ENCODE measurements at regions not wholly inside any gene's neighbourhood (a gene's known extent, or its start where the extent isn't known, plus 50 kb on each side); places are given as distances from the start of the nearest gene placed in this dataset.
"Not testable (repeated sequence)": the region's sequence is repeated elsewhere in the genome, so short reads cannot be mapped to it uniquely, and the experiment has no call there.

DNA sequence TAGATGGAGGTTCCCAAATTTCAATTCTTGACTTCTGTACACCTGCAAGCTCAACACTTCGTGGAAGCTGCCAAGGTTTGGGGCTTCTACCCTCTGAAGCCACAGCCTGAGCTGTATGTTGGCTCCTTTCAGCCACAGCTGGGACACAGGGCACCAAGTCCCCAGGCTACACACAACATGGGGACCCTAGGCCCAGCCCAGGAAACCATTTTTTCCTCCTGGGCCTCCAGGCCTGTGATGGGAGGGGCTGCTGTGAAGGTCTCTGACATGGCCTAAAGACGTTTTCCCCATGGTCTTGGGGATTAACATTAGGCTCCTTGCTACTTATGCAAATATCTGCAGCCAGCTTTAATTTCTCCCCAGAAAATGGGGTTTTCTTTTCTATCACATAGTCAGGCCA, 97.7 kb downstream of the GPRASP3 start:
- peak; percentile 21 for TF ChIP-seq ZFP36 (IDR thresholded peaks at IDR 0.05; ENCODE audit: borderline replicate concordance, low read depth, low read length, partially characterized antibody)
- H3K79me2 ChIP-seq (ENCODE audit: insufficient read depth, low read length); H3K27me3 ChIP-seq (ENCODE audit: control insufficient read depth in 1 of 2, insufficient read depth in 2 of 2, low read length in 2 of 2); H3K36me3 ChIP-seq (replicated peaks in 1 of 2; ENCODE audit: control insufficient read depth in 1 of 2, insufficient read depth in 2 of 2, low read length in 2 of 2); H3K4me1 ChIP-seq (ENCODE audit: insufficient read depth, low read length); BruUV-seq (replicated peaks); CTCF ChIA-PET (ENCODE audit: low intra/inter-chr PET ratio, low total read pairs); ATAC-seq; H3K9ac ChIP-seq (ENCODE audit: insufficient read depth, low read depth, low read length); POLR2A ChIA-PET; H3K27ac ChIP-seq (ENCODE audit: extremely low read length, insufficient read depth, low read length); H3K4me3 ChIP-seq (replicated peaks in 1 of 3; ENCODE audit: insufficient read depth in 1 of 3, low read depth in 2 of 3, low read length in 3 of 3); FAIRE-seq; H3K4me2 ChIP-seq (ENCODE audit: low read depth, low read length); H2AFZ ChIP-seq (ENCODE audit: low read length); H3K9me3 ChIP-seq (ENCODE audit: low read length); in situ Hi-C loops (cut with HindIII; ENCODE audit: extremely low pct_ligation_motif_present, low pct_unique_long_range_greater_than_20kb); intact Hi-C loops (cut with micrococcal nuclease; ENCODE audit: unreplicated experiment); DNase-seq (ENCODE audit: low spot score); H4K20me1 ChIP-seq (ENCODE audit: insufficient read depth, low read length): not testable (repeated sequence)
- no CpG with 5 or more reads among the region's 2 CpGs for WGBS (ENCODE audit: low lambda C conversion rate)

DNA sequence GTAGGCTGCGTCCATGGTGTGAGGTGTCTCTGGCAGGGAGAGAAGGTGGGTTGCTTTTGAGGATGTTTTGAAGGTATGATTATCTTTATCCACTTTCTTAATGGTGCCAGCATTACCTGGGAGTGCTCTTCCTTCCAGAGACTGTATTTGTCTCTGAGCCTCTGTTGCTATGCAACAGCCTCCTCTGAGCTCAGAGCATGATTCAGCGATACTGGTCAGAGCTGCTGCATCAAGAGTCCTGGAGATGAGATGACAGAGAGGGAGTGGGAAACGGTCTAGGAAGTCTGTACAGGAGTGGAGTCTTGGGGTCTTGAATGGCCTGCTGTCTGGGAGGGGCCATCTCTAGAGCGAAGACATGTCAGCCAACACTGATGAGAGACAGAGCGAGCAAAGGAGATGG, 104.4 kb upstream of the RAB40AL start:
- Histone ChIP-seq H3K79me2 (ENCODE audit: insufficient read depth, low read length) (no peaks in the 10 kb centered on the region), H3K36me3 (replicated peaks in 1 of 2; ENCODE audit: control insufficient read depth in 1 of 2, insufficient read depth in 2 of 2, low read length in 2 of 2) (no peaks in the 10 kb centered on the region), H3K9me3 (ENCODE audit: low read length) (no peaks in the 10 kb centered on the region), H3K9ac (ENCODE audit: insufficient read depth, low read depth, low read length) (no peak overlapping the region), H2AFZ (ENCODE audit: low read length) (no peak overlapping the region), H3K4me2 (ENCODE audit: low read depth, low read length) (no peak overlapping the region), H3K4me1 (ENCODE audit: insufficient read depth, low read length) (no peaks in the 10 kb centered on the region), H3K27me3 (ENCODE audit: control insufficient read depth in 1 of 2, insufficient read depth in 2 of 2, low read length in 2 of 2) (no peaks in the 10 kb centered on the region), H3K27ac (ENCODE audit: extremely low read length, insufficient read depth, low read length) (no peak overlapping the region), H3K4me3 (replicated peaks in 1 of 3; ENCODE audit: insufficient read depth in 1 of 3, low read depth in 2 of 3, low read length in 3 of 3) (no peak overlapping the region), H4K20me1 (ENCODE audit: insufficient read depth, low read length) (no peaks in the 10 kb centered on the region)
- DNase-seq (ENCODE audit: low spot score): no peak
- CTCF ChIA-PET (ENCODE audit: low intra/inter-chr PET ratio, low total read pairs): no interaction called here
- WGBS (ENCODE audit: low lambda C conversion rate): 94% methylated on average over 2 of the region's 5 CpGs
- peak; percentile 23 for FAIRE-seq
- no peak for ATAC-seq
- no TSS peak for BruUV-seq (replicated peaks)
- in situ Hi-C loops (cut with HindIII; ENCODE audit: extremely low pct_ligation_motif_present, low pct_unique_long_range_greater_than_20kb) (no loop called here), intact Hi-C loops (cut with micrococcal nuclease; ENCODE audit: unreplicated experiment) (no loop called here)
- POLR2A ChIA-PET: no interaction called here
- TF ChIP-seq SMYD3 (CRISPR knock-in tag; IDR thresholded peaks at IDR 0.05): no peak
- no peak for TF ChIP-seq ZNF124 (CRISPR knock-in tag; IDR thresholded peaks at IDR 0.05)
- no peak for TF ChIP-seq ZNF891 (CRISPR knock-in tag; IDR thresholded peaks at IDR 0.05)
- no peak for TF ChIP-seq ZNF614 (CRISPR knock-in tag; IDR thresholded peaks at IDR 0.05; ENCODE audit: borderline replicate concordance)
- TF ChIP-seq, protein P1, sequence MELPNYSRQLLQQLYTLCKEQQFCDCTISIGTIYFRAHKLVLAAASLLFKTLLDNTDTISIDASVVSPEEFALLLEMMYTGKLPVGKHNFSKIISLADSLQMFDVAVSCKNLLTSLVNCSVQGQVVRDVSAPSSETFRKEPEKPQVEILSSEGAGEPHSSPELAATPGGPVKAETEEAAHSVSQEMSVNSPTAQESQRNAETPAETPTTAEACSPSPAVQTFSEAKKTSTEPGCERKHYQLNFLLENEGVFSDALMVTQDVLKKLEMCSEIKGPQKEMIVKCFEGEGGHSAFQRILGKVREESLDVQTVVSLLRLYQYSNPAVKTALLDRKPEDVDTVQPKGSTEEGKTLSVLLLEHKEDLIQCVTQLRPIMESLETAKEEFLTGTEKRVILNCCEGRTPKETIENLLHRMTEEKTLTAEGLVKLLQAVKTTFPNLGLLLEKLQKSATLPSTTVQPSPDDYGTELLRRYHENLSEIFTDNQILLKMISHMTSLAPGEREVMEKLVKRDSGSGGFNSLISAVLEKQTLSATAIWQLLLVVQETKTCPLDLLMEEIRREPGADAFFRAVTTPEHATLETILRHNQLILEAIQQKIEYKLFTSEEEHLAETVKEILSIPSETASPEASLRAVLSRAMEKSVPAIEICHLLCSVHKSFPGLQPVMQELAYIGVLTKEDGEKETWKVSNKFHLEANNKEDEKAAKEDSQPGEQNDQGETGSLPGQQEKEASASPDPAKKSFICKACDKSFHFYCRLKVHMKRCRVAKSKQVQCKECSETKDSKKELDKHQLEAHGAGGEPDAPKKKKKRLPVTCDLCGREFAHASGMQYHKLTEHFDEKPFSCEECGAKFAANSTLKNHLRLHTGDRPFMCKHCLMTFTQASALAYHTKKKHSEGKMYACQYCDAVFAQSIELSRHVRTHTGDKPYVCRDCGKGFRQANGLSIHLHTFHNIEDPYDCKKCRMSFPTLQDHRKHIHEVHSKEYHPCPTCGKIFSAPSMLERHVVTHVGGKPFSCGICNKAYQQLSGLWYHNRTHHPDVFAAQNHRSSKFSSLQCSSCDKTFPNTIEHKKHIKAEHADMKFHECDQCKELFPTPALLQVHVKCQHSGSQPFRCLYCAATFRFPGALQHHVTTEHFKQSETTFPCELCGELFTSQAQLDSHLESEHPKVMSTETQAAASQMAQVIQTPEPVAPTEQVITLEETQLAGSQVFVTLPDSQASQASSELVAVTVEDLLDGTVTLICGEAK (IDR thresholded peaks at IDR 0.05): no peak
- TF ChIP-seq, protein P1 (CRISPR knock-in tag; IDR thresholded peaks at IDR 0.05): no peak
- TF ChIP-seq, protein P2, sequence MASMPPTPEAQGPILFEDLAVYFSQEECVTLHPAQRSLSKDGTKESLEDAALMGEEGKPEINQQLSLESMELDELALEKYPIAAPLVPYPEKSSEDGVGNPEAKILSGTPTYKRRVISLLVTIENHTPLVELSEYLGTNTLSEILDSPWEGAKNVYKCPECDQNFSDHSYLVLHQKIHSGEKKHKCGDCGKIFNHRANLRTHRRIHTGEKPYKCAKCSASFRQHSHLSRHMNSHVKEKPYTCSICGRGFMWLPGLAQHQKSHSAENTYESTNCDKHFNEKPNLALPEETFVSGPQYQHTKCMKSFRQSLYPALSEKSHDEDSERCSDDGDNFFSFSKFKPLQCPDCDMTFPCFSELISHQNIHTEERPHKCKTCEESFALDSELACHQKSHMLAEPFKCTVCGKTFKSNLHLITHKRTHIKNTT (CRISPR knock-in tag; IDR thresholded peaks at IDR 0.05): no peak
- TF ChIP-seq ZNF225 (CRISPR knock-in tag; IDR thresholded peaks at IDR 0.05): no peak
- TF ChIP-seq PTBP1 (IDR thresholded peaks at IDR 0.05; ENCODE audit: low read depth, low read length, poor library complexity, severe bottlenecking): no peak

Measured in HepG2 (cell line).